Subcutaneous abdominal adipose tissue (tissue), 5 donors: ENCODE measurements at regions not wholly inside any gene's neighbourhood (a gene's known extent, or its start where the extent isn't known, plus 50 kb on each side); places are given as distances from the start of the nearest gene placed in this dataset.

Source experiments
- H3K27ac ChIP-seq: one replicate; pipeline ENCODE4 v1.7.0; 2013; ENCODE audit warnings: low read depth, mild to moderate bottlenecking, inconsistent platforms, low read length, moderate library complexity
- H3K27me3 ChIP-seq, 5 donors: one replicate each; pipeline ENCODE4 v1.7.0; 2013; ENCODE audit warnings: low read length in 5 of 5, inconsistent platforms in 1 of 5; ENCODE audit not compliant: control insufficient read depth in 5 of 5, insufficient read depth in 4 of 5
- H3K36me3 ChIP-seq, 5 donors: one replicate each; pipeline ENCODE4 v1.7.0; 2013; ENCODE audit warnings: low read length in 5 of 5; ENCODE audit not compliant: control insufficient read depth in 5 of 5, insufficient read depth in 5 of 5
- H3K4me1 ChIP-seq, 5 donors: one replicate each; pipeline ENCODE4 v1.7.0; 2013; ENCODE audit warnings: low read length in 5 of 5, mild to moderate bottlenecking in 3 of 5, moderate library complexity in 1 of 5; ENCODE audit not compliant: control insufficient read depth in 5 of 5, insufficient read depth in 5 of 5
- H3K4me3 ChIP-seq, 5 donors: one replicate each; pipeline ENCODE4 v1.7.0; 2013; ENCODE audit warnings: low read length in 5 of 5, low read depth in 1 of 5
- H3K9ac ChIP-seq, 5 donors: one replicate each; pipeline ENCODE4 v1.7.0; 2013; ENCODE audit warnings: low read length in 5 of 5, mild to moderate bottlenecking in 4 of 5, moderate library complexity in 3 of 5
- H3K9me3 ChIP-seq, 5 donors: one replicate each; pipeline ENCODE4 v1.7.0; 2013; ENCODE audit warnings: low read length in 5 of 5; ENCODE audit not compliant: control insufficient read depth in 5 of 5
- donor health status: healthy.
- donor health status: healthy.
- donor health status: healthy.
- donor health status: healthy.
- donor health status: healthy.

GRCh38 chr5:114636271-114636670 lies 274.4 kb downstream of the KCNN2 start:
- Histone ChIP-seq H3K27ac (no peak overlapping the region), H3K36me3 (no peaks in the 10 kb centered on the region), H3K27me3 (no peaks in the 10 kb centered on the region), H3K4me3 (no peak overlapping the region), H3K4me1 (peaks cover 0 to 3% (median 0%) of the 10 kb centered on the region in 5 donors), H3K9me3 (no peaks in the 10 kb centered on the region), H3K9ac (no peak overlapping the region)

DNA sequence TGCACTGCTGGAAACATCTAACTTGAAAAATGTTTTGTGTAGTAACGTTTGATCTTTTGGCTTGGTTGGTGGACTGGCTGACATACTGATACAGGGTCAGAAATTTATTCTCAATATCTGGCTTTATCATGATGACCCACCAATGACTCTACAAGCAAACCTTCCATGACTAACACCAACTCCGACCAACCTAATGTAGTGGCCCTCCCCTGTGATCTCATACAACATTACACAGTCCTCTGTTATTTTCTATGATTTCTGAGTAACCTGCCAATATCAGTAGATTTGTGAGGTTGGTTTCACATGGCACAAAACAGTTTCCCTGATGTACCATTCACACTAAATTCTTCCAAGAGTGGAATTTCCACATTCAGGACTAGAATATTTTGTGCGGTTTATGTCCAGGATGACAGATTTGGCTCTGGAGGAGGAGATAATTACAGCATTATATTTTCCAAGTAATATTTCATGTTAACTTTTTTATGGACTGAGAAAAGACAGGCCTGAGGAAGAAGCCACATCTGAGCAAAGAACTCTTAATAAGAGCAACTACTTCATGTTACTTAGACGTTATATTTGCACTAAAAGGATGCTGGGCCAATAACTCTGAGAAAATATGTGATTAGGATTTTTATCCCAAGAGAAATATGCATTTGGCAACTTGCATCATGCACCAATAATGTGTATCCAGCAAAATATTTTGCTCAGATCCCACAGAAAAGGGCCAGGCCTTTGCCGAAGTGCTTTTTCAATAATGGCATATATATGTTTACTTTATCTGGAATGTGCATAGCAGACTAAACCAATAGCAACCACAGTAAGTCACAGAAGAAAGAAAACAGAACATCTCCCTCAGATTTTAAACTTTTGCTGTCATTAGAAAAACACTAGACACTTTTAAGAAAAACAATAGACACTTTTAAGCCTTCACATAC lies 273.4 kb downstream of the KCNN2 start:
- H3K9ac ChIP-seq = no peak overlapping the region
- no peak overlapping the region for H3K27ac ChIP-seq
- H3K4me3 ChIP-seq = no peak overlapping the region
- peaks cover 0 to 3% (median 0%) of the 10 kb centered on the region in 5 donors for H3K4me1 ChIP-seq
- no peaks in the 10 kb centered on the region for H3K27me3 ChIP-seq
- no peaks in the 10 kb centered on the region for H3K36me3 ChIP-seq
- H3K9me3 ChIP-seq = no peaks in the 10 kb centered on the region

- H3K4me1 ChIP-seq = peaks cover 0 to 3% (median 0%) of the 10 kb centered on the region in 5 donors
- H3K9me3 ChIP-seq = no peaks in the 10 kb centered on the region
- H3K27me3 ChIP-seq = no peaks in the 10 kb centered on the region
- H3K9ac ChIP-seq = no peak overlapping the region
- H3K27ac ChIP-seq = no peak overlapping the region
- no peak overlapping the region for H3K4me3 ChIP-seq
- H3K36me3 ChIP-seq = no peaks in the 10 kb centered on the region
Observed at GRCh38 chr5:114634517-114634916, 272.6 kb downstream of the KCNN2 start.

DNA sequence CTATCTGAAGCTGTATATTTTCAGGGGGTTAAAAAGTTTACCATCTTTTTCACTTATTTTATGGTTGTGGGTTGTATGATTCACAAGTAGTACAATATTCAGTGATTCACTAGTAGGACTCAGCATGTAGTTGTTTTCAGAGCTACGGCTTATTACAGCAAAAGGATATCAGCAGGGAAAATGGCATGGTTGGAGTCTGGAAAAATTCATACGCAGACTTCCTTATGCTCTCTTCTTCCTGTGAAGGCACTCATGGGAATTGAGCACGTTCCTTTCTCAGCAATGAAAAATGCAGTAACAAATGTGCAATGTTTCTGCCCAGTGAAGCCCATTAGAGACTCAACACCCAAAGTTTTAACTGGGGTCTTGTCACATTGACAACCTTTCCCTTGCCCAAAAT lies 250.5 kb downstream of the KCNN2 start:
- no peak overlapping the region for H3K4me3 ChIP-seq
- no peak overlapping the region for H3K9ac ChIP-seq
- peaks cover 0 to 4% (median 0%) of the 10 kb centered on the region in 5 donors for H3K4me1 ChIP-seq
- no peaks in the 10 kb centered on the region for H3K36me3 ChIP-seq
- peaks cover 0 to 3% (median 0%) of the 10 kb centered on the region in 5 donors for H3K27me3 ChIP-seq
- peaks cover 0 to 6% (median 0%) of the 10 kb centered on the region in 5 donors for H3K9me3 ChIP-seq
- no peak overlapping the region for H3K27ac ChIP-seq

GRCh38 chr5:114581136-114581535 lies 219.3 kb downstream of the KCNN2 start:
- Histone ChIP-seq H3K36me3 (no peaks in the 10 kb centered on the region), H3K4me1 (no peaks in the 10 kb centered on the region), H3K27me3 (no peaks in the 10 kb centered on the region), H3K4me3 (no peak overlapping the region), H3K9ac (no peak overlapping the region), H3K9me3 (peaks cover 0 to 10% (median 5%) of the 10 kb centered on the region in 5 donors), H3K27ac (no peak overlapping the region)

GRCh38 chr5:114565871-114566270 lies 204.0 kb downstream of the KCNN2 start:
- Histone ChIP-seq H3K4me1 (no peaks in the 10 kb centered on the region), H3K9me3 (peaks cover 3 to 6% (median 3%) of the 10 kb centered on the region in 5 donors), H3K27ac (no peak overlapping the region), H3K4me3 (no peak overlapping the region), H3K36me3 (no peaks in the 10 kb centered on the region), H3K9ac (no peak overlapping the region), H3K27me3 (no peaks in the 10 kb centered on the region)

GRCh38 chr5:114565139-114565538 lies 203.3 kb downstream of the KCNN2 start:
- H3K9me3 ChIP-seq = peaks cover 3 to 6% (median 3%) of the 10 kb centered on the region in 5 donors
- H3K9ac ChIP-seq = no peak overlapping the region
- H3K27ac ChIP-seq = no peak overlapping the region
- H3K36me3 ChIP-seq = no peaks in the 10 kb centered on the region
- no peak overlapping the region for H3K4me3 ChIP-seq
- H3K4me1 ChIP-seq = no peaks in the 10 kb centered on the region
- H3K27me3 ChIP-seq = no peaks in the 10 kb centered on the region

GRCh38 chr5:114561415-114561814 lies 199.5 kb downstream of the KCNN2 start:
- Histone ChIP-seq H3K9me3 (peaks cover 0 to 3% (median 0%) of the 10 kb centered on the region in 5 donors), H3K27ac (no peak overlapping the region), H3K4me3 (no peak overlapping the region), H3K27me3 (no peaks in the 10 kb centered on the region), H3K9ac (no peak overlapping the region), H3K4me1 (no peaks in the 10 kb centered on the region), H3K36me3 (no peaks in the 10 kb centered on the region)
